ENCODE measurements at regions not wholly inside any gene's neighbourhood (a gene's known extent, or its start where the extent isn't known, plus 50 kb on each side); places are given as distances from the start of the nearest gene placed in this dataset.
"Not testable (repeated sequence)": the region's sequence is repeated elsewhere in the genome, so short reads cannot be mapped to it uniquely, and the experiment has no call there.

DNA sequence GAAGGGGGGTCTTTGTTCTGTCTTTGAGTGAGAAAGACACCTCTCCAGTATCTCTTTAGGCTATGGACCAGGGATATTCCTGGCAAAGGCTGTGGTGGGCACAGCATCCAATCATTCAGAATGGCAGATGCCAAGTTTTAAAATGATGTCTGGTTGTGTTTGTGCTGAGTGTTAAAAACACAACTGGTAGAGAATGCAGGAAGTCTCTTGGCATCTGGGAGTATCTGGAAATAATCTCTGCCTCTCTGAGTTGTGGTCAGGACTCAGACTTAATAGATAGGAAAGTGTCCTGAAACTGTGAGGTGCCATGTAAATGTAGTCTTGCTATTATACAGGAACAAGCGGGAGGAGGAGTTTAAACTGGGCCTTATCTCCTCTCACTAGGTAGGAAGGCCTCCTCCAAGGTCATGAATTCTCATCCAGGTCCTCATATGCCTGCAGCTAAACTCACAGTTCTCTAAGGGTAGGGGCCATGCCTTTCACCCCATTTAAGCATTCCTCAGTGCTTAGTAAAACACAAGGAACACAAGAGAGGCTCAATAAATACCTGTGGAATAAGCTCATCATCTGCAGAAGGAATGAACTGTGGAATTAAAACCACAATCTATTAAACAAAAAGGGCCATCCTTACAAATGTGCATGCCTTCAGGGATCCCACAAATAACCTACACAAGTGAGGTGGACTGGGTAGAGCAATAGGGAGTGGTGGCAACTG is 317.6 kb downstream of the CBLN1 start:
- DNase-seq (ENCODE audit: low spot score) = no peak
- intact Hi-C loops (cut with DNase I) = no loop called here

DNA sequence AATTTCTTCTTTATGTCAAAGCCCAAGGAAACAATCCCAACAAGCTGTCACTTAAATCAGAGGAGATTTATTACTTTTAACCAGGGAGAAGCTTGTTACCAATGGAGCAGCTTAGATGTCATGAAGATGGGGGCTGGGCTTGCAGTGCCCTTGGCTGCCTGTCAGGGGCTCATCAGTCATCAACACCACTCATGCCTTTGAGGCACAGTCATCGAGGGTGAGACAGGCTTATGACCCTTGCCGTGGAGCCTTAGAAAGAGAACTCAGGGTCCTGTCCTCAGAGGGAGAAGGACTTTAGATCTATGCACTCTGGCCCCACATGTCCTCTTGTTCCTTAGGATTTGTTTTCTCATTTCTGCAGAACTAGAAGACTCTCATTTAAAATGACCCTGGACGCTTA is 318.3 kb downstream of the CBLN1 start:
- intact Hi-C loops (cut with DNase I) = no loop called here
- no peak for DNase-seq (ENCODE audit: low spot score)

DNA sequence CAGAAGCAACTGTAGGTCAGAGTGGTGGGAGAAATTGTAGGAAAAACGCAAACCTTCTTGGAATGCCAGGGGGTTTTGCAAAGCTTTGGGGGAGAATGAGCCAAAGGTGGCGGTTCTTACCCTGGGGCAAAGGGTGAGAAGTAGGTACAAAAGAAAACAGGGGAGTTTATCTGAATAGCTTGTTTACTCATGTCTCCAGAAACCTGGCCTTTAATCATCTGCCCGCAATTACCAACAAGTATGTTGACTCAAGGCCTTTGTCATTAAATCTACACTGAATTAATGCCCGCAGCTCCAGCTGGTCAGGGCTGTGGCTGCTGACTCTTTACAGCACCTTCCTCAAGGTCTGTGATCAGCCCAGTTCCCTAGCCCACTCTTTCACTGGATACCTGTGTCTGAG is 320.1 kb downstream of the CBLN1 start:
- intact Hi-C loops (cut with DNase I) = no loop called here
- DNase-seq (ENCODE audit: low spot score) = no peak

DNA sequence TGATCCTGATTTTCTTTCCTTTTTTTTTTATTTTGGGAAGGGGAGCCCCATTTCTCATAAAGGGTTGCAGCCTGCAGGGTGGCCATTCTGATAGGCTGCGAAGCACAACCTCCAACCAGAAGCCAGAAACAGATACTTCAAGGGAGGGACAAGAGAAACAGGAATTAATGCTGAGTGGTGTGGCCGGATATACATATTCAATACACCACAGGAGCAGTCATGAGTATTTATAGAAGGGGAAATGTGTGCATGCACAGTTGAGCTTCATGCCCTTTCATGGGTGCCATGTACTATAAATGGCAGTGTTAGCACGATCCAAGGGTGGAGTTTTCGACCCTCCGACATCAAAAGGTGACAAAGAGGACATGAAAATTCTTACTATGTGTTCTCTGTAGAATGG is 320.8 kb downstream of the CBLN1 start:
- intact Hi-C loops (cut with DNase I) = no loop called here
- DNase-seq (ENCODE audit: low spot score) = no peak

DNA sequence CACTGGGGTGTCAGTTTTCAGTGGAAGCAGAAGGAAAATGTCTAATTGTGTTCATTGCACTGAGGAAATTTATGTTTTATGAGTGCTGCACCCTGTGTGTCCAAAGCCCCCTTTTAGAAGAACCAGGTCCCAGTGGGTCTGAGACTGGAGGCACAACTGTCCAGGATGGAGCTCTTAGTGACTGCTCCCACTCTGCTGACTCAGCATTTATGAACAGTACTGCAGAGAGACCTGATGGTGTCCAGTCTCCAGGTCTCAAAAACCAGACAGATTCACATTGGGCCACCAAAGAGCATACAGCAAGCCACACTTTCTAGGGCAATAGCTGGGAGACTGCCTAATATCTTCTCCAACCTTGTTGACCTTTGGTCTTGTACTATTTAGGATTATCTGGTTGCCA is 321.9 kb downstream of the CBLN1 start:
- intact Hi-C loops (cut with DNase I) = no loop called here

DNA sequence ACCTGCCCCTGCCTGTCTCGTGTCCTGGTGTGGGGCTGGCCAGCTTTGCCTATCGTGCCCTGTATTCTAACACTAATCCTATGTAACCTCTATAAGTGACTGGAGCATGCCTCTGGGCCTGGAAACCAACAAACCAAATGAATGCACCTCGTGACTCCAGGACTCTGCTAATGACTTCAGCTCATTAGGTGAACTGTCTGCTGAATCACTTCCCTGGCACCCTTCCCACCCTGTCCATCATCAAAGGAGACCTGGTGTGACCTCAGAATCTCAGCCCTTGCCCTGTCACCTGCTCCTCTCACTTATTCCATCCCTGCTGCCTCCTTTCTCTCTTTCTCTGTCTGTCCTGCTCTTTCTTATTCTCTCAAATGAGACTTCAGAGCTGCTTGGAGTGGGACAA is 322.4 kb downstream of the CBLN1 start:
- intact Hi-C loops (cut with DNase I) = no loop called here
- no peak for DNase-seq (ENCODE audit: low spot score)

More for the DNA sequence above, 321.9 kb downstream of the CBLN1 start:
- DNase-seq (ENCODE audit: low spot score) = no peak

DNA sequence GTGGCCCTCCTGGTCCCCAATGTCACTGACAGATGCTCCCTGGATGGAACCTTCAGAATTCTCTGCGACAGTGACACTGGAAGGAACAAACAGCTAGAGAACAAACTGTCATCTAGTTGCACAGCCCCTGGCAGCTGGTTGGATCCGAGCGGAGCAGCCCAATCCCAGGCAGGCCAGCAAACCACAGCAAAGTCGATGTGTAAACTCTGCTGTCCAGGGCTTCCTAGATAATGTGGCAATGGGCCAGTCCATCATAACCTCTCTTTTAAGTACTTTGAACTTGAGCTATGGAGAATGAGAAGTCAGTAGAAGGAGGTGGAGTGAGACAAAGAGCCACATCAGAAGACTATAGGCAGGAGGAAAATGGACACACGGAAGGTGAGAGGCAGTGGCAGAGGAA is 323.0 kb downstream of the CBLN1 start:
- intact Hi-C loops (cut with DNase I) = no loop called here
- DNase-seq (ENCODE audit: low spot score) = no peak

DNA sequence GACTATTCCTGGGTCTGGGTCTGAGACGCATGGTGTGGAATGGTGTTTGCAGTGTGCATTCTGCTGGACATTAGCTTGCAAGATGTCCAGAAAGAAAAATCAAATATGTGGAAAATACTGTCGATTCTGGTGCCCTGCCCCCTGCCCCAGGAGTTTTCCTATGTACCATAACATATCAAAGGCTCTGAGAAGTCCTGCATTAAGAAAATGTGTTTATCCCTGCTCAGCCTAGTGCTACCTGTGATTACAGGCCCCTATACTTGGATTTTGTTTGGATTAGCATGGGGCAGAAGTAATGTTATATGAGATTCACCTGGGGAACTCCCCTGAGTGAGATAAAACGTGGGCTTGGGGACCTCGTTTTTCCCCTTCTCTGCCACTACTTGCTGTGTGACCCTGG is 325.0 kb downstream of the CBLN1 start:
- intact Hi-C loops (cut with DNase I) = no loop called here
- DNase-seq (ENCODE audit: low spot score) = no peak

DNA sequence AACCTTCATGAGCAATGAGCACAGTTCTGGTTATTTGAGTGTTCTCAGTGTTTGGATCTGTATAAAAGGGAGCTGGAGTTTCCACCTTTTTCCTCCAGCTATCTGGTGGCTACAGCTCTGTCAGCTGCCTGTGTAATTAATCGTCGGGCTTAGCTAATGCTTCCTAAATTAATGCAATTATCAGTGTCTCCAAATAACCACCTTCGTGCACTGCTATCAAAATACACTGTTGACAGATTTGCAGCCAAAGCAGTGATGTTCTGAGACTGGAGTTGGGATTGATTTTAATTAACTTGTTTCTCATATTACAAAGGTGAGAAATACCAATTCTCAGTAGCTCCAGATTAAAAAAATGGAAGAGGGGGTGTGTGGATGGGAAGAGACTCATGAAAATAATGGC is 325.8 kb downstream of the CBLN1 start:
- intact Hi-C loops (cut with DNase I) = no loop called here
- DNase-seq (ENCODE audit: low spot score) = no peak

DNA sequence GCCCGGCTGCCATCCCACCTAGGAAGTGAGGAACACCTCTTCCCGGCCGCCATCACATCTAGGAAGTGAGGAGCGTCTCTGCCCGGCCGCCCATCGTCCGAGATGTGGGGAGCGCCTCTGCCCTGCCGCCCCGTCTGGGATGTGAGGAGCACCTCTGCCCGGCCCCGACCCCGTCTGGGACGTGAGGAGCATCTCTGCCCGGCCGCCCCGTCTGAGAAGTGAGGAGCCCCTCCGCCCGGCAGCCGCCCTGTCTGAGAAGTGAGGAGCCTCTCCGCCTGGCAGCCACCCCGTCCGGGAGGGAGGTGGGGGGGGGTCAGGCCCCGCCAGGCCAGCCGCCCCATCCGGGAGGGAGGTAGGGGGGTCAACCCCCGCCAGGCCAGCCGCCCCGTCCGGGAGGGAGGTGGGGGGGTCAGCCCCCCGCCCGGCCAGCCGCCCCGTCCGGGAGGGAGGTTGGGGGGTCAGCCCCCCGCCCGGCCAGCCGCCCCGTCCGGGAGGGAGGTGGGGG is 330.0 kb downstream of the CBLN1 start:
- intact Hi-C loops (cut with DNase I); DNase-seq (ENCODE audit: low spot score): not testable (repeated sequence)

DNA sequence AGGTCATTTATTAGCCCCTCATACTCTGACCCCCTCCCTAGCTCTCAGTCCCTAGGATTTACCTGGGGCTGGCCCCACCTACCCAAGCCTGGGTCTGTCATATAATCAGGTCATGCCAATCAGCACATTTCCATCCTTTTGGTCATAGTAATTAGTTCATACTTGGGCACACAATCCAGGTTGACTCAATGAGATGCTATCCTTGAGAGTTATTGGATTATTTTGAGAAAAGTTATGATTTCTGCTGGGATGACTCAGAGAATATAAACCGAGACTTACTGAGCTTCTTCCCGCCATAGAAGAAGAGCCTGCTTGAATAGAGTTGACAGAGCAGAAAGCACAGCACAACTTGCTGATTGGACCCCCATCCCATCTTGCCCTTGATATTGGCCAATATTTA is 331.5 kb downstream of the CBLN1 start:
- intact Hi-C loops (cut with DNase I) = no loop called here

DNA sequence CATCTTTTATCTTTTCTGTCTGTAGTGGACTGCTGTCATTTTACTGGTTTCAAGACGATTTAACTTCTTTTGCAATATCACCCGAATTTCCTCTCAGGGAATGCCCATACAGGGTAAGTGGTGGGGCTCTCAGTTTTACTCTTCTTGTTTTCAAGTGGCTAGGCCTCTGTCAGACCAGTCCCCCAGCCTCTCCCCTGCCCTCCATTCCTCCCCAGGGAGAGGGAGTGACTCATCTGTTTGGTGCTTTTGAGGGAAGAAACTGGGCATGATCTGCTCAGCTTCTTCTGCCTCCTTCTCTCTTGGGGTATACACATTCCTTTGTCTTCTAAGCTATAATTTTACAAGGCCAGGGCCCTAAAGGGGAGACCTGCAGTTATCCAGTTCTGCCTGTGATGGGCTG is 332.0 kb downstream of the CBLN1 start:
- no peak for DNase-seq (ENCODE audit: low spot score)
- intact Hi-C loops (cut with DNase I) = no loop called here

More for the DNA sequence above, 331.5 kb downstream of the CBLN1 start:
- no peak for DNase-seq (ENCODE audit: low spot score)

DNA sequence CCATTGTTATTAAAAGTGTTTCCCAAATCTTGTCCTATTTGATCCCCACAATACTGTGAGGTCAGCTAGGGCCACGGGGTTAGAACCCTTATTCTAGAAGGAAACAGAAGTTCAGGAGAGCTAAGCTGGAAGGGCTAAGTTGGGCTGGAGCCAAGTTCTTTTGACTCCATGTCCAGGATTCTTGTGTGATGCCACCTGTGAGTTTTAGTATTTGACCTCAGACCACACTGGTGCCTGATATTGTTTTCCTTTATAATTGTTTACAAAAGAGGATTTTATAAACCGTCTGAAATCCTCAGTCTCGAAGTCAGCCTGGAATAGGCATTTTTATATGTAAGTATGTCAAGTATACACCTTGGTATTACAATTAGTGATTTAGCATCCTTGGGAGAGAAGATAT is 332.7 kb downstream of the CBLN1 start:
- intact Hi-C loops (cut with DNase I) = no loop called here
- no peak for DNase-seq (ENCODE audit: low spot score)

DNA sequence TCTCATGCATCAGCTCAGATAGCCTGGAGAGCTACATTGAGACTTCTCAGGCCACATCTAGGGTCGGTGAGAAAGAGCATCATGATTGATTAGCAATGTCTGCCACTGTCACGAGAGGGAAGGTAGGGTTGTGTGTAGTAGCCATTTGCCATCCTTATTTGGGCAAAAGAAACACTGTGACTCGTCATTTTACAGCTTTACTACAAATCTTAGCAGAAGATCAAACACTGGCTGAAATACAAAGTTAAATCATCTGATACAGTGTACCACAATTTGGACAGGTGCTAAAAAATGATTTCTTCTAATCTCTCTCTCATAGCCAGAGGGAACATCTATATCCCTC is 334.3 kb downstream of the CBLN1 start:
- no peak for DNase-seq (ENCODE audit: low spot score)
- intact Hi-C loops (cut with DNase I) = no loop called here

DNA sequence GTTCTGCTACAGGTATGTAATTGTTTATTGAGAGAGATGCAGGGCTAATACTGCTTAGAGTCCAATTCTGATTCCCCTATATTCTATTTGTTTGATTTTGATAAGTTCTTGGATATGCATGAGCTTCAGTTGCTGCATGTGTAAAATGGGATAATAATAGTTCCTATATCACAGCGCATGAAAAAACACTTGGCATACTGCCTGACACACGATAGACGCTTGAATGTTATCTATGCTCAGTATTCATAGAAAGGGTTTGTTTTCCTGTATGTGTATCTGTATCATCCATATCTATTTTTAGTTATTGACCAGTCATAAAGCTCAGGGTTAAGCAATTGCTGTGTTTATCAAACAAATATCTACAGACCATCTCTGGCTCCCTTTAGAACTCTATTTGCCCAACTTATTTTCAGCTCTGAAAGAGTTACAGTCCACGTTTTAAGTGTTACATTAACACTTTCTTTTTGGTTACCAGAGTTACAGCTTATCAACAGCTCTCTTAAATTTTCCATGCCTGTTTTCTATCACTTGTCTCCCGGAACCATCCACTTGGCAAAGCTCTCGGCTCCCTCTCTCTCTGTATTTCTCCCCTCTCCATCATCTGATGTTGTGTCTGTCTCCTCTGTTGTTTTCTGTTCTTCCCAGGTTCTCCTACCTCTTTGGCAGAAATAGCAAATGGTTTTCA is 334.8 kb downstream of the CBLN1 start:
- intact Hi-C loops (cut with DNase I) = no loop called here
- no peak for DNase-seq (ENCODE audit: low spot score)

DNA sequence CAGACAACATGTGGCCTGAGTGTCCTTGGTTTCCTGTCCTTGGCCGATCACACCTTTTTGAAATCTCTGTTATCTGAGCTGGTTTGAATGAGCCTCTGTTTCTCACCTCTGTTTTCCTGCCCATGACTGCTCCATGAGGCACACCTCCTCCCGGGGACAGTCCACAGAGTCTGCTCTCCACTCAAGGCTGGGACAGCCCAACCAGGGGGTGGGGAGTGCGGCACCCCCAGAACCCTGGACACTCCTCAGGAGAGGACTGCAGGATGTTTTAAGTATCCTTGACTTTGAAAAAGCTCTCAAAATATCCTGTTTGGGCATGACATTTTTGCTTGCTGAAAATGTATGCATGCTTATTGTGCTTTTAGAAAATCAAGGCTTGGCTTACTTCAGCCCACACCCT is 333.0 kb upstream of the N4BP1 start:
- no peak for DNase-seq (ENCODE audit: low spot score)
- intact Hi-C loops (cut with DNase I) = no loop called here

DNA sequence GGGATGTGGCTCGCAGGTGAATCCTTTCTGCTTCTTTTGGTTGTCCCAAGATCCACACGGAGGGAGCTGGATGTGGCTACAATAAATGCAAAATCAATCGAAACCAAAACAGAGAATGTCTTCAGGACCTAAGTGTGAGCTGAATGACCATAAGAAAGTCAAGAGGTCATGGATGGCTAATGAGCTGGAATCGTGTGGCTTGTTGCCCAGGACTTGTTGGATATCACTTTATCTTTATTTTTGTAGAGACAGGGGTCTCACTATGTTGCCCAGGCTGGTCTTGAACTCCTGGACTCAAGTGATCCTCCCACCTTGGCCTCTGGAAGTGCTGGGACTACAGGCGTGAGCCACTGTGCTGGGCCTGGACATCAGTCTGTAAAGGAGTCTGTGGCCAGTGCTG is 326.8 kb upstream of the N4BP1 start:
- intact Hi-C loops (cut with DNase I) = no loop called here
- no peak for DNase-seq (ENCODE audit: low spot score)

DNA sequence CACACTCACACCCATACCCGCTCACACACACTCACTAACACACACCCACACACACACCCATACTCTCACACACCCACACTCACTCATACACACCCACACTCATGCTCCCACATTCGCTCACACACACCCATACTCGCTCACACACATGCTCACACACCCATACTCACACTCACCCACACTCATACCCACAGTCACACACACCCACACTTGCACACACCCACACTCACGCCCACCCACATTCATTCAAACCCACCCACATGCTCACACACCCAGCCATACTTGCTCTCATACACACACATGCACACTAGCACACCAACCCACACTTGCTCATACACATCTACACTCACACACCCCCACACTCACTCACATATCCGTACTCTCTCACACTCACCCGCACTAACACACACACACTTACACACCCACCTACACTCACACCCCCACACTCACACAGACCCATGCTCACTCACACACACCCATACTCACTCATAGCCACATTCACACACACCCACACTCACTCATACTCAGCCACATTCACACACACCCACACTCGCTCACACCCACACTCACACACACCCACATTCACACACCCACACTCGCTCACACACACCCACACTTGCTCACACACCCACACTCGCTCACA is 322.4 kb upstream of the N4BP1 start:
- no peak for DNase-seq (ENCODE audit: low spot score)
- intact Hi-C loops (cut with DNase I) = no loop called here

DNA sequence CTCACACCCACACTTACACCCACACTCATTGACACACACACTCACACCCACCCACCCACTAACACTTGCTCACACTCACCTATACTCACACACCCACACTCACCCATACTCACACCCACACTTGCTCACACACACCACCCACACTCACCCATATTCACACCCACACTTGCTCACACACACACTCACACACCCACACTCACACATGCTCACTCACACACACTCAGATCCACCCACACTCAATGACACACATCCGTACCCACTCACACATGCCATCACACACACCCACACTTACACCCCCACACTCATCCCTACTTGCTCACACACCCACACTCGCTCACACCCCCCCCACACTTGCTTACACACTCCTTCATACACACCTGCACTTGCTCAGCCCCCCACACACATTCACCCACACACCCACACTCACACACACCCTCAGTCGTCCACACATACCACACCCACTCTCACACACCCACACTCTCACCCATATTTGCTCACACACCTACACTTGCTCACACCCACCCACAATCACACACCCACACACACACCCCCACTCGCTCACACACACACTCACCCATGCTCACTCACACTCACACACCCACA is 321.1 kb upstream of the N4BP1 start:
- intact Hi-C loops (cut with DNase I) = no loop called here
- no peak for DNase-seq (ENCODE audit: low spot score)

DNA sequence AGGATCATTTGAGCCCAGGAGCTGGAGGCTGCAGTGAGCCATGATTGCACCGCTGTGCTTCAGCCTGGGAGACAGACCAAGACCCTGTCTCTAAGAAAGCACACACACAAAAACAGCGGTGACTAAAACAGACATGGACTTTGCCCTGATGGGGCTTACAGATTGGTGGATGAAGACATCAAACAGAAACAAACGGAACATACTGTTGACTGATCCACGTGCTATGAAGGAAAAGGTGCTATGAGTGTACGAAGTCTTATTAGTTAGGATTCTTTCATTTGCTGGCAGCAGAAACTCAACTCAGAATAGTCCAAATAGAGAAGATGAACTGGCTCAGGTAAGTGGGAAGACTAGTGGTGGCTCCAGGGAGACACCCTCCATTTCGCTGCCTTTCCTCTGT is 309.8 kb upstream of the N4BP1 start:
- intact Hi-C loops (cut with DNase I) = no loop called here
- no peak for DNase-seq (ENCODE audit: low spot score)

Data from posterior vena cava (tissue), 2 donors.